GM12878 (cell line): ENCODE measurements at regions not wholly inside any gene's neighbourhood (a gene's known extent, or its start where the extent isn't known, plus 50 kb on each side); places are given as distances from the start of the nearest gene placed in this dataset.

ENCODE experiments used
- EZH2 ChIP-seq: IDR thresholded peaks from 2 replicates; pipeline ENCODE4 v1.6.1; 2012; ENCODE audit warnings: low read depth, mild to moderate bottlenecking, control low read depth, inconsistent platforms, low read length, borderline replicate concordance; ENCODE audit not compliant: control insufficient read depth
- PML ChIP-seq: IDR thresholded peaks from 2 replicates; pipeline ENCODE4 v1.6.1; 2012; ENCODE audit warnings: low read length, inconsistent platforms
- REST ChIP-seq: IDR thresholded peaks from 2 replicates; pipeline ENCODE4 v1.6.1; 2012; ENCODE audit warnings: mild to moderate bottlenecking, low read depth, low read length
- YY1 ChIP-seq: IDR thresholded peaks from 2 replicates; pipeline ENCODE4 v1.6.1; 2011; ENCODE audit warnings: low read depth, mild to moderate bottlenecking, low read length
- ZNF24 ChIP-seq: fragments of 450-650 bp; IDR thresholded peaks from 2 replicates; pipeline ENCODE4 v1.6.1; 2017; ENCODE audit warnings: antibody characterized with exemption, mild to moderate bottlenecking
- ZSCAN29 ChIP-seq: fragments of 450-650 bp; IDR thresholded peaks from 2 replicates; pipeline ENCODE4 v1.6.1; 2017; ENCODE audit warnings: mild to moderate bottlenecking, moderate library complexity
- TF ChIP-seq, protein P1 (sequence below): fragments of 150-350 bp; IDR thresholded peaks from 2 replicates; pipeline ENCODE4 v1.6.1; 2016; ENCODE audit warnings: low read depth, low read length
- TF ChIP-seq, protein P2 (sequence below): IDR thresholded peaks from 2 replicates; pipeline ENCODE4 v1.6.1; 2011; ENCODE audit warnings: low read depth, mild to moderate bottlenecking, low read length, moderate library complexity, borderline replicate concordance; ENCODE audit errors: extremely low read depth

DNA sequence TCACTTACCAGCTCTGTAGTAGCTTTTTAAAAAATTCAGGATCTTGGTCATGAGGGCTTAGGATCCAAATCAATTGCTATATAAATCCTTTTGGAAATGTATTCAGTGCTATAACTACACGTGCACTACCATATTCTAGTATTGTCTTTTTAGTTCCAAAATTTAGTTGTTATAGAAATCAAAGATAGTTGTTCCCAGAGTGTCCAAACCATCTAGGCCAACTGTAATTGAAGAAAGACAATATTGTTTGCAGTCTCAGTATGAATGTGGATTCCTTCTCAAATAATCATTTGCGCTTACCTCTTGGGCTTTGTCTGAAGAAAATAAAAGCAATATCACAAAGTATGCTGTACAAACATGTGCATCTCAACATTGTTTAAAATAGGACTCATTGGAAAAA is 184.1 kb upstream of the EDNRB start:
- TF ChIP-seq, protein P1, sequence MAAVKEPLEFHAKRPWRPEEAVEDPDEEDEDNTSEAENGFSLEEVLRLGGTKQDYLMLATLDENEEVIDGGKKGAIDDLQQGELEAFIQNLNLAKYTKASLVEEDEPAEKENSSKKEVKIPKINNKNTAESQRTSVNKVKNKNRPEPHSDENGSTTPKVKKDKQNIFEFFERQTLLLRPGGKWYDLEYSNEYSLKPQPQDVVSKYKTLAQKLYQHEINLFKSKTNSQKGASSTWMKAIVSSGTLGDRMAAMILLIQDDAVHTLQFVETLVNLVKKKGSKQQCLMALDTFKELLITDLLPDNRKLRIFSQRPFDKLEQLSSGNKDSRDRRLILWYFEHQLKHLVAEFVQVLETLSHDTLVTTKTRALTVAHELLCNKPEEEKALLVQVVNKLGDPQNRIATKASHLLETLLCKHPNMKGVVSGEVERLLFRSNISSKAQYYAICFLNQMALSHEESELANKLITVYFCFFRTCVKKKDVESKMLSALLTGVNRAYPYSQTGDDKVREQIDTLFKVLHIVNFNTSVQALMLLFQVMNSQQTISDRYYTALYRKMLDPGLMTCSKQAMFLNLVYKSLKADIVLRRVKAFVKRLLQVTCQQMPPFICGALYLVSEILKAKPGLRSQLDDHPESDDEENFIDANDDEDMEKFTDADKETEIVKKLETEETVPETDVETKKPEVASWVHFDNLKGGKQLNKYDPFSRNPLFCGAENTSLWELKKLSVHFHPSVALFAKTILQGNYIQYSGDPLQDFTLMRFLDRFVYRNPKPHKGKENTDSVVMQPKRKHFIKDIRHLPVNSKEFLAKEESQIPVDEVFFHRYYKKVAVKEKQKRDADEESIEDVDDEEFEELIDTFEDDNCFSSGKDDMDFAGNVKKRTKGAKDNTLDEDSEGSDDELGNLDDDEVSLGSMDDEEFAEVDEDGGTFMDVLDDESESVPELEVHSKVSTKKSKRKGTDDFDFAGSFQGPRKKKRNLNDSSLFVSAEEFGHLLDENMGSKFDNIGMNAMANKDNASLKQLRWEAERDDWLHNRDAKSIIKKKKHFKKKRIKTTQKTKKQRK, result no peak
- TF ChIP-seq REST (no peak), ZSCAN29 (no peak), PML (no peak), ZNF24 (no peak), YY1 (no peak), EZH2 (no peak)
- TF ChIP-seq, protein P2, sequence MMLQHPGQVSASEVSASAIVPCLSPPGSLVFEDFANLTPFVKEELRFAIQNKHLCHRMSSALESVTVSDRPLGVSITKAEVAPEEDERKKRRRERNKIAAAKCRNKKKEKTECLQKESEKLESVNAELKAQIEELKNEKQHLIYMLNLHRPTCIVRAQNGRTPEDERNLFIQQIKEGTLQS, result no peak
